H9 (cell line): ENCODE measurements at regions not wholly inside any gene's neighbourhood (a gene's known extent, or its start where the extent isn't known, plus 50 kb on each side); places are given as distances from the start of the nearest gene placed in this dataset.

Experiments
- DNase-seq: peaks from one replicate; pipeline ENCODE4 v3.0.0-alpha.2; 2017
- H2AFZ ChIP-seq: one replicate; pipeline ENCODE4 v1.6.1; 2013; ENCODE audit warnings: mild to moderate bottlenecking, low read length, control low read depth, moderate library complexity
- H2AK5ac ChIP-seq: 2 replicates; pipeline ENCODE4 v1.6.1; 2013; ENCODE audit warnings: low read length, control low read depth, mixed read lengths; ENCODE audit not compliant: insufficient read length
- H2BK120ac ChIP-seq: one replicate; pipeline ENCODE4 v1.6.1; 2013; ENCODE audit warnings: low read depth, mild to moderate bottlenecking, low read length, control low read depth, inconsistent platforms; ENCODE audit not compliant: poor library complexity, severe bottlenecking
- H2BK12ac ChIP-seq: 2 replicates; pipeline ENCODE4 v1.6.1; 2013; ENCODE audit warnings: low read length, control low read depth, mixed read lengths, low read depth; ENCODE audit not compliant: insufficient read length
- H2BK15ac ChIP-seq: 2 replicates; pipeline ENCODE4 v1.6.1; 2013; ENCODE audit warnings: low read depth, low read length, control low read depth
- H2BK20ac ChIP-seq: one replicate; pipeline ENCODE4 v1.6.1; 2013; ENCODE audit warnings: low read depth, mild to moderate bottlenecking, low read length, control low read depth, inconsistent platforms; ENCODE audit not compliant: poor library complexity, severe bottlenecking
- H2BK5ac ChIP-seq: 2 replicates; pipeline ENCODE4 v1.6.1; 2013; ENCODE audit warnings: low read length, control low read depth, mixed read lengths; ENCODE audit not compliant: insufficient read length
- H3K14ac ChIP-seq: 2 replicates; pipeline ENCODE4 v1.6.1; 2013; ENCODE audit warnings: low read length, control low read depth; ENCODE audit not compliant: insufficient read depth
- H3K18ac ChIP-seq: 2 replicates; pipeline ENCODE4 v1.6.1; 2013; ENCODE audit warnings: low read depth, mild to moderate bottlenecking, mixed read lengths, low read length, control low read depth; ENCODE audit not compliant: insufficient read length
- H3K23ac ChIP-seq: 2 replicates; pipeline ENCODE4 v1.6.1; 2013; ENCODE audit warnings: low read length, control low read depth, mixed read lengths, low read depth; ENCODE audit not compliant: insufficient read length
- H3K23me2 ChIP-seq: 2 replicates; pipeline ENCODE4 v1.6.1; 2013; ENCODE audit warnings: low read depth, mild to moderate bottlenecking, mixed read lengths, low read length, control low read depth; ENCODE audit not compliant: insufficient read length, poor library complexity, severe bottlenecking
- H3K27ac ChIP-seq: 2 replicates; pipeline ENCODE4 v1.5.1; 2013; ENCODE audit warnings: low read length, control low read depth, mixed read lengths, low read depth; ENCODE audit not compliant: insufficient read length
- H3K27me3 ChIP-seq: 2 replicates; pipeline ENCODE4 v1.6.1; 2013; ENCODE audit warnings: low read length, control low read depth, inconsistent platforms; ENCODE audit not compliant: insufficient read depth
- H3K4ac ChIP-seq: 2 replicates; pipeline ENCODE4 v1.6.1; 2013; ENCODE audit warnings: low read depth, mild to moderate bottlenecking, control low read depth, inconsistent platforms, low read length, moderate library complexity
- H3K4me1 ChIP-seq: 2 replicates; pipeline ENCODE4 v1.6.1; 2013; ENCODE audit warnings: low read length, control low read depth, inconsistent platforms; ENCODE audit not compliant: insufficient read depth
- H3K4me2 ChIP-seq: 2 replicates; pipeline ENCODE4 v1.6.1; 2013; ENCODE audit warnings: low read length, control low read depth, mixed read lengths; ENCODE audit not compliant: insufficient read length, insufficient read depth
- H3K56ac ChIP-seq: 2 replicates; pipeline ENCODE4 v1.6.1; 2013; ENCODE audit warnings: low read depth, mild to moderate bottlenecking, mixed read lengths, low read length, control low read depth; ENCODE audit not compliant: insufficient read length
- H3K79me1 ChIP-seq: 2 replicates; pipeline ENCODE4 v1.6.1; 2013; ENCODE audit warnings: low read depth, mild to moderate bottlenecking, moderate library complexity, low read length, control low read depth, inconsistent platforms; ENCODE audit not compliant: insufficient read depth, poor library complexity, severe bottlenecking
- H3K79me2 ChIP-seq: 2 replicates; pipeline ENCODE4 v1.6.1; 2013; ENCODE audit warnings: low read length, control low read depth, inconsistent platforms; ENCODE audit not compliant: insufficient read depth
- H3K9ac ChIP-seq: 2 replicates; pipeline ENCODE4 v1.6.1; 2013; ENCODE audit warnings: low read length, control low read depth, mixed read lengths; ENCODE audit not compliant: insufficient read length; ENCODE audit errors: extremely low read depth
- H3K9me3 ChIP-seq: one replicate; pipeline ENCODE4 v1.6.1; 2013; ENCODE audit warnings: low read depth, low read length, inconsistent platforms; ENCODE audit not compliant: control insufficient read depth
- H3T11ph ChIP-seq: one replicate; pipeline ENCODE4 v1.6.1; 2013; ENCODE audit warnings: mild to moderate bottlenecking, low read length, control low read depth, inconsistent platforms
- H4K20me1 ChIP-seq: one replicate; pipeline ENCODE4 v1.6.1; 2013; ENCODE audit not compliant: control insufficient read depth, insufficient read length, insufficient read depth
- H4K5ac ChIP-seq: 2 replicates; pipeline ENCODE4 v1.6.1; 2013; ENCODE audit warnings: low read depth, mild to moderate bottlenecking, mixed read lengths, low read length, control low read depth; ENCODE audit not compliant: insufficient read length
- H4K8ac ChIP-seq: replicated peaks from 2 replicates; pipeline ENCODE4 v1.6.1; 2013; ENCODE audit warnings: low read length, control low read depth, mixed read lengths, low read depth; ENCODE audit not compliant: insufficient read length
- H4K91ac ChIP-seq: 2 replicates; pipeline ENCODE4 v1.6.1; 2013; ENCODE audit warnings: low read depth, mild to moderate bottlenecking, moderate library complexity, mixed read lengths, low read length, control low read depth; ENCODE audit not compliant: insufficient read length
- H3K27ac Mint-ChIP-seq, 3 experiments: 2 replicates in 2 of 3; 3 replicates in 1 of 3; pipeline ENCODE4 v1.8.0; 2020 to 2021; ENCODE audit warnings: mixed read lengths in 3 of 3, mild to moderate bottlenecking in 1 of 3, moderate library complexity in 1 of 3
- H3K27me3 Mint-ChIP-seq: 2 replicates; pipeline ENCODE4 v1.8.0; 2021; ENCODE audit warnings: low read depth, mild to moderate bottlenecking, moderate library complexity, mixed read lengths
- H3K36me3 Mint-ChIP-seq, 3 experiments: 2 replicates in 2 of 3; 3 replicates in 1 of 3; pipeline ENCODE4 v1.8.0; 2020 to 2021; ENCODE audit warnings: low read depth in 3 of 3, mixed read lengths in 3 of 3; ENCODE audit not compliant: insufficient read depth in 1 of 3
- H3K4me1 Mint-ChIP-seq, 2 experiments: 2 replicates each; pipeline ENCODE4 v1.8.0; 2020; ENCODE audit warnings: mixed read lengths in 2 of 2
- H3K4me3 Mint-ChIP-seq, 2 experiments: 2 replicates in 1 of 2; 3 replicates in 1 of 2; pipeline ENCODE4 v1.8.0; 2020 to 2021; ENCODE audit warnings: mild to moderate bottlenecking in 2 of 2, mixed read lengths in 2 of 2, moderate library complexity in 1 of 2
- H3K9me3 Mint-ChIP-seq, 2 experiments: 2 replicates in 1 of 2; 3 replicates in 1 of 2; pipeline ENCODE4 v1.8.0; 2020; ENCODE audit warnings: mild to moderate bottlenecking in 2 of 2, mixed read lengths in 2 of 2, moderate library complexity in 1 of 2
- CTCF ChIP-seq: fragments of 200-600 bp; sonication (generic); conservative IDR thresholded peaks from 3 replicates; pipeline ENCODE4 v1.8.0; 2021; ENCODE audit warnings: antibody characterized with exemption, mild to moderate bottlenecking
- WGBS: extraction: QIAGEN DNeasy Blood & Tissue Kit; methylation state at CpG from one replicate; pipeline ENCODE4 v1.1.7; 2013; ENCODE audit warnings: missing lambda C conversion rate, low lambda C conversion rate, mixed read lengths; ENCODE audit not compliant: insufficient read length; ENCODE audit errors: extremely low coverage; 5-methylcytosine and 5-hydroxymethylcytosine counted together

- Histone ChIP-seq H3K18ac (no peak overlapping the region), H4K5ac (no peak overlapping the region), H3K79me1 (no peaks in the 10 kb centered on the region), H3K9ac (no peak overlapping the region), H3T11ph (no peak overlapping the region), H4K20me1 (no peaks in the 10 kb centered on the region), H3K14ac (no peak overlapping the region), H3K27me3 (no peaks in the 10 kb centered on the region), H2AK5ac (no peak overlapping the region), H2AFZ (no peak overlapping the region), H3K27ac (no peak overlapping the region), H3K23ac (no peak overlapping the region), H3K23me2 (no peaks in the 10 kb centered on the region), H4K91ac (no peak overlapping the region), H3K4ac (no peak overlapping the region), H3K4me1 (peaks cover 4% of the 10 kb centered on the region; the same call in 1 of the 2 replicates), H3K9me3 (no peaks in the 10 kb centered on the region), H2BK20ac (no peak overlapping the region), H4K8ac (no peak overlapping the region), H3K4me2 (no peak overlapping the region), H2BK120ac (no peak overlapping the region), H2BK12ac (no peak overlapping the region), H2BK15ac (no peak overlapping the region), H3K56ac (no peak overlapping the region), H2BK5ac (no peak overlapping the region), H3K79me2 (no peaks in the 10 kb centered on the region)
- Mint-ChIP-seq H3K4me3 (no peak overlapping the region), H3K9me3 (peaks cover 0 to 8% of the 10 kb centered on the region in 2 experiments; a peak in 3 of 5 replicates), H3K36me3 (peaks cover 0 to 6% (median 0%) of the 10 kb centered on the region in 3 experiments; a peak in 4 of 7 replicates), H3K27me3 (peaks cover 2% of the 10 kb centered on the region; the same call in 1 of the 2 replicates), H3K27ac (no peak overlapping the region), H3K4me1 (peaks cover 6 to 10% of the 10 kb centered on the region in 2 experiments)
- no peak for TF ChIP-seq CTCF
- no CpG with 5 or more reads among the region's 1 CpG for WGBS
- no peak for DNase-seq
Observed at GRCh38 chr2:176789751-176790150, 422.8 kb upstream of the HNRNPA3 start.
